Caco-2 (cell line): ENCODE measurements at regions not wholly inside any gene's neighbourhood (a gene's known extent, or its start where the extent isn't known, plus 50 kb on each side); places are given as distances from the start of the nearest gene placed in this dataset.

Experiments used
- BruUV-seq: library from RNA; stranded (reverse); fragments of 400-500 nt; replicated peaks from 2 replicates; lab custom pipeline; 2021; lab: Mats Ljungman, UMichigan
- CTCF ChIA-PET: fragments of 300-600 bp; sonication (Branson Sonifier 250); formaldehyde crosslinking; loops from one replicate; lab custom pipeline; 2022; ENCODE audit warnings: antibody characterized with exemption; lab: Charles Lee
- POLR2A ChIA-PET: fragments of 300-600 bp; sonication (Branson Sonifier 250); formaldehyde crosslinking; loops from one replicate; lab custom pipeline; 2022; ENCODE audit warnings: antibody characterized with exemption; lab: Charles Lee
- DNase-seq, 2 experiments: peaks; one replicate each; pipeline versions ENCODE4 v3.0.0 to v3.0.0-alpha.2; 2020 to 2022
- H3K27me3 ChIP-seq: replicated peaks from 2 replicates; pipeline ENCODE4 v1.6.0; 2011; ENCODE audit warnings: low read length; ENCODE audit not compliant: control insufficient read depth, insufficient read depth
- H3K36me3 ChIP-seq: 2 replicates; pipeline ENCODE4 v1.5.1; 2011; ENCODE audit warnings: low read length; ENCODE audit not compliant: control insufficient read depth, insufficient read depth
- H3K4me1 ChIP-seq: fragments of 250-450 bp; sonication (Bioruptor Pico); 2 replicates; pipeline ENCODE4 v1.5.1; 2020; ENCODE audit warnings: mild to moderate bottlenecking
- H3K4me3 ChIP-seq: 2 replicates; pipeline ENCODE4 v1.5.1; 2011; ENCODE audit warnings: low read depth, mild to moderate bottlenecking, control low read depth, low read length
- H3K9me3 ChIP-seq: fragments of 250-450 bp; sonication (Bioruptor Pico); 2 replicates; pipeline ENCODE4 v1.5.1; 2020; ENCODE audit warnings: mild to moderate bottlenecking, moderate library complexity
- H3K27ac Mint-ChIP-seq: one replicate; pipeline ENCODE4 v1.8.0; 2022; ENCODE audit warnings: mixed read lengths; ENCODE audit not compliant: unreplicated experiment
- H3K27me3 Mint-ChIP-seq: one replicate; pipeline ENCODE4 v1.8.0; 2022; ENCODE audit warnings: mixed read lengths; ENCODE audit not compliant: insufficient read depth, unreplicated experiment
- H3K36me3 Mint-ChIP-seq: one replicate; pipeline ENCODE4 v1.8.0; 2022; ENCODE audit warnings: mild to moderate bottlenecking, mixed read lengths; ENCODE audit not compliant: insufficient read depth, unreplicated experiment
- H3K4me1 Mint-ChIP-seq: one replicate; pipeline ENCODE4 v1.8.0; 2022; ENCODE audit warnings: low read depth, mixed read lengths; ENCODE audit not compliant: unreplicated experiment
- H3K4me3 Mint-ChIP-seq: one replicate; pipeline ENCODE4 v1.8.0; 2022; ENCODE audit warnings: mild to moderate bottlenecking, moderate library complexity, mixed read lengths; ENCODE audit not compliant: unreplicated experiment
- H3K9me3 Mint-ChIP-seq: one replicate; pipeline ENCODE4 v1.8.0; 2022; ENCODE audit warnings: mixed read lengths; ENCODE audit not compliant: unreplicated experiment
- CTCF ChIP-seq, 2 experiments: fragments of 200-600 bp in 1 of 2; IDR thresholded peaks; 1 replicate in 1 of 2; 2 replicates in 1 of 2; pipeline versions ENCODE4 v1.5.1 to v1.8.0; 2011 to 2022; ENCODE audit warnings: antibody characterized with exemption in 1 of 2, control low read depth in 1 of 2, inconsistent platforms in 1 of 2, low read depth in 1 of 2, low read length in 1 of 2, mild to moderate bottlenecking in 1 of 2, moderate library complexity in 1 of 2; ENCODE audit not compliant: insufficient read depth in 1 of 2, severe bottlenecking in 1 of 2, unreplicated experiment in 1 of 2
- intact Hi-C: fragments of 100-400 bp; cut with micrococcal nuclease; formaldehyde crosslinking; loops from one replicate; pipeline ENCODE4 v1.10.0; 2022; ENCODE audit not compliant: unreplicated experiment

- no peak for DNase-seq
- POLR2A ChIA-PET = no interaction called here
- H3K4me3 ChIP-seq = no peak overlapping the region
- TF ChIP-seq CTCF (IDR thresholded peaks at IDR 0.05; ENCODE audit: insufficient read depth in 1 of 2, low read depth in 1 of 2, low read length in 1 of 2, severe bottlenecking in 1 of 2, unreplicated experiment in 1 of 2) = no peak
- H3K36me3 ChIP-seq = no peaks in the 10 kb centered on the region
- H3K27me3 ChIP-seq = no peaks in the 10 kb centered on the region
- no peaks in the 10 kb centered on the region for H3K4me1 ChIP-seq
- Mint-ChIP-seq H3K4me3 (no peak overlapping the region), H3K36me3 (peaks cover 17% of the 10 kb centered on the region), H3K27ac (no peak overlapping the region), H3K9me3 (no peaks in the 10 kb centered on the region), H3K4me1 (no peaks in the 10 kb centered on the region), H3K27me3 (no peaks in the 10 kb centered on the region)
- H3K9me3 ChIP-seq = no peaks in the 10 kb centered on the region
- intact Hi-C loops = no loop called here
- CTCF ChIA-PET = interaction anchor here (0.6 kb wide), 1 partner anchor 1030 kb away, joined by 4 read pairs; no protein-coding TSS in a partner anchor
- no TSS peak for BruUV-seq
These were observed 101.2 kb downstream of the MPP7 start for GRCh38 chr10:28201410-28202400.

DNA sequence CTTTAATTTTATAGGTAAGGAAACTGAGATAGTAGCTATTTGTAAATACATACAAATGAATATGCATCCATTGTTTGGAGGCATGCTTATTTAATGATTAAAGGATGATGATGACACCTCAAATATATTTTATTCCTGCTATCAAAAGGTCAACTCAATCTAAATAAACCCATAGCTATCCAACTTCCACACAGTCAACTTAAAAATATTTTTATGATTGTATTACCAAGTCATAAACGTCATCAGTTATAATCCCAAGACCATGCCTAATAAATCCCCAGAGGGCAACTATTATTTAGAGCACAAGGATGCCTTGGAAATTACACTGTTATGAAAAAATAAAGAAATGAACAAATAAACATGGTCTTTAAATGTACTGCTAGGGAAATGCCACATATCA is 102.1 kb downstream of the MPP7 start:
- H3K4me3 ChIP-seq = no peak overlapping the region
- Mint-ChIP-seq H3K9me3 (no peaks in the 10 kb centered on the region), H3K4me1 (no peaks in the 10 kb centered on the region), H3K27ac (no peak overlapping the region), H3K27me3 (no peaks in the 10 kb centered on the region), H3K4me3 (no peak overlapping the region), H3K36me3 (peaks cover 25% of the 10 kb centered on the region)
- no peak for DNase-seq
- POLR2A ChIA-PET = no interaction called here
- intact Hi-C loops = no loop called here
- no peaks in the 10 kb centered on the region for H3K27me3 ChIP-seq
- BruUV-seq = no TSS peak
- no peaks in the 10 kb centered on the region for H3K9me3 ChIP-seq
- TF ChIP-seq CTCF (IDR thresholded peaks at IDR 0.05; ENCODE audit: insufficient read depth in 1 of 2, low read depth in 1 of 2, low read length in 1 of 2, severe bottlenecking in 1 of 2, unreplicated experiment in 1 of 2) = no peak
- no peaks in the 10 kb centered on the region for H3K4me1 ChIP-seq
- CTCF ChIA-PET = no interaction called here
- no peaks in the 10 kb centered on the region for H3K36me3 ChIP-seq

GRCh38 chr10:28199941-28200340 is 102.9 kb downstream of the MPP7 start:
- Histone ChIP-seq H3K4me3 (no peak overlapping the region), H3K36me3 (no peaks in the 10 kb centered on the region), H3K4me1 (no peaks in the 10 kb centered on the region), H3K27me3 (no peaks in the 10 kb centered on the region), H3K9me3 (no peaks in the 10 kb centered on the region)
- DNase-seq = no peak
- Mint-ChIP-seq H3K9me3 (no peaks in the 10 kb centered on the region), H3K27ac (no peak overlapping the region), H3K4me3 (no peak overlapping the region), H3K36me3 (peaks cover 25% of the 10 kb centered on the region), H3K27me3 (no peaks in the 10 kb centered on the region), H3K4me1 (no peaks in the 10 kb centered on the region)
- TF ChIP-seq CTCF (IDR thresholded peaks at IDR 0.05; ENCODE audit: insufficient read depth in 1 of 2, low read depth in 1 of 2, low read length in 1 of 2, severe bottlenecking in 1 of 2, unreplicated experiment in 1 of 2) = no peak
- ChIA-PET CTCF (no interaction called here), POLR2A (no interaction called here)
- no TSS peak for BruUV-seq
- intact Hi-C loops = no loop called here
